GM18861 (cell line): ENCODE measurements at regions not wholly inside any gene's neighbourhood (a gene's known extent, or its start where the extent isn't known, plus 50 kb on each side); places are given as distances from the start of the nearest gene placed in this dataset.
A peak's percentile ranks its signal among the peaks of the same experiment; 100 is the strongest.

Experiments used
- ATAC-seq: cut with Tn5 transposase; IDR thresholded peaks from one replicate; pipeline ENCODE4 v1.9.1; 2021; ENCODE audit not compliant: unreplicated experiment

- peak; percentile 88 for ATAC-seq
Observed at GRCh38 chr9:73219985-73220626, 68.4 kb downstream of the ANXA1 start.

- no peak for ATAC-seq
Observed at GRCh38 chr9:73223594-73223993, 71.9 kb downstream of the ANXA1 start.

GRCh38 chr9:73229543-73229942, 77.9 kb downstream of the ANXA1 start:
- ATAC-seq = no peak

GRCh38 chr9:73230251-73230650, 78.6 kb downstream of the ANXA1 start:
- ATAC-seq = no peak

GRCh38 chr9:73231203-73231602, 79.5 kb downstream of the ANXA1 start:
- ATAC-seq = peak; percentile 64

- no peak for ATAC-seq
Observed at GRCh38 chr9:73233359-73234007, 81.8 kb downstream of the ANXA1 start.

- no peak for ATAC-seq
Observed at GRCh38 chr9:73234008-73234360, 82.3 kb downstream of the ANXA1 start.

- ATAC-seq = no peak
Observed at GRCh38 chr9:73237140-73237539, 85.5 kb downstream of the ANXA1 start.

- ATAC-seq = no peak
Observed at GRCh38 chr9:73239570-73240265, 88.1 kb downstream of the ANXA1 start.

GRCh38 chr9:73243078-73243477, 91.4 kb downstream of the ANXA1 start:
- no peak for ATAC-seq

- no peak for ATAC-seq
Observed at GRCh38 chr9:73259086-73259696, 107.5 kb downstream of the ANXA1 start.

GRCh38 chr9:73260506-73260905, 108.8 kb downstream of the ANXA1 start:
- no peak for ATAC-seq

GRCh38 chr9:73264631-73265030, 113.0 kb downstream of the ANXA1 start:
- ATAC-seq = no peak

- no peak for ATAC-seq
Observed at GRCh38 chr9:73265876-73266275, 114.2 kb downstream of the ANXA1 start.

GRCh38 chr9:73269430-73270101, 117.9 kb downstream of the ANXA1 start:
- ATAC-seq = no peak

- peak; percentile 75 for ATAC-seq
Observed at GRCh38 chr9:73270967-73271721, 119.5 kb downstream of the ANXA1 start.

- no peak for ATAC-seq
Observed at GRCh38 chr9:73280113-73280512, 128.4 kb downstream of the ANXA1 start.

- ATAC-seq = no peak
Observed at GRCh38 chr9:73284377-73284776, 132.7 kb downstream of the ANXA1 start.

GRCh38 chr9:73294336-73294735, 142.7 kb downstream of the ANXA1 start:
- no peak for ATAC-seq

GRCh38 chr9:73325983-73326382, 174.3 kb downstream of the ANXA1 start:
- ATAC-seq = no peak

- no peak for ATAC-seq
Observed at GRCh38 chr9:73327149-73327548, 175.5 kb downstream of the ANXA1 start.
